AG04450 (cell line): ENCODE measurements at regions not wholly inside any gene's neighbourhood (a gene's known extent, or its start where the extent isn't known, plus 50 kb on each side); places are given as distances from the start of the nearest gene placed in this dataset.

Experiments
- CTCF ChIA-PET: fragments of 300-600, 350-600 bp; formaldehyde crosslinking; extraction: SDS; loops from one replicate; lab custom pipeline; 2022; ENCODE audit warnings: antibody characterized with exemption, inconsistent platforms; lab: Charles Lee
- POLR2A ChIA-PET: fragments of 350-600 bp; formaldehyde crosslinking; extraction: SDS; loops from one replicate; lab custom pipeline; 2021; ENCODE audit warnings: antibody characterized with exemption, inconsistent platforms; lab: Yijun Ruan, JAX
- DNase-seq: peaks from one replicate; pipeline ENCODE4 v3.0.0-alpha.2; 2011; ENCODE audit warnings: low read depth, low spot score
- H3K27ac ChIP-seq: one replicate; pipeline ENCODE4 v1.5.1; 2012; ENCODE audit warnings: low read depth, low read length, control low read depth
- H3K27me3 ChIP-seq: one replicate; pipeline ENCODE4 v1.6.0; 2012; ENCODE audit warnings: low read length; ENCODE audit not compliant: control insufficient read depth, insufficient read depth
- H3K4me3 ChIP-seq: 2 replicates; pipeline ENCODE4 v1.5.1; 2011; ENCODE audit warnings: mild to moderate bottlenecking, low read depth, low read length, control low read depth
- H3K9me3 ChIP-seq: 2 replicates; pipeline ENCODE4 v1.5.1; 2012; ENCODE audit warnings: low read length; ENCODE audit not compliant: control insufficient read depth, insufficient read depth
- CTCF ChIP-seq: IDR thresholded peaks from 2 replicates; pipeline ENCODE4 v1.5.1; 2011; ENCODE audit warnings: low read depth, low read length, control low read depth, inconsistent platforms

- no peak for DNase-seq
Observed at GRCh38 chr3:23071758-23072157, 131.4 kb upstream of the UBE2E2 start.

GRCh38 chr3:23072693-23073092 lies 130.4 kb upstream of the UBE2E2 start:
- H3K27me3 ChIP-seq = no peaks in the 10 kb centered on the region
- ChIA-PET CTCF (no interaction called here), POLR2A (no interaction called here)
- no peak for TF ChIP-seq CTCF
- H3K9me3 ChIP-seq = no peaks in the 10 kb centered on the region
- no peak overlapping the region for H3K27ac ChIP-seq
- no peak overlapping the region for H3K4me3 ChIP-seq
- DNase-seq = no peak

More at GRCh38 chr3:23071758-23072157, 131.4 kb upstream of the UBE2E2 start:
- no peaks in the 10 kb centered on the region for H3K27me3 ChIP-seq
- no peak overlapping the region for H3K27ac ChIP-seq
- ChIA-PET CTCF (no interaction called here), POLR2A (no interaction called here)
- H3K4me3 ChIP-seq = no peak overlapping the region
- no peaks in the 10 kb centered on the region for H3K9me3 ChIP-seq
- TF ChIP-seq CTCF = no peak

GRCh38 chr3:23073724-23074305 lies 129.3 kb upstream of the UBE2E2 start:
- ChIA-PET POLR2A (no interaction called here), CTCF (no interaction called here)
- TF ChIP-seq CTCF = no peak
- Histone ChIP-seq H3K9me3 (no peaks in the 10 kb centered on the region), H3K27ac (no peak overlapping the region), H3K4me3 (no peak overlapping the region), H3K27me3 (no peaks in the 10 kb centered on the region)
- no peak for DNase-seq

- ChIA-PET CTCF (interaction anchor here (0.7 kb wide), 1 partner anchor 686 kb away, joined by 3 read pairs; no protein-coding TSS in a partner anchor), POLR2A (no interaction called here)
- H3K4me3 ChIP-seq = no peak overlapping the region
- no peak for DNase-seq
- H3K9me3 ChIP-seq = no peaks in the 10 kb centered on the region
- TF ChIP-seq CTCF = no peak
- H3K27me3 ChIP-seq = peaks cover 3% of the 10 kb centered on the region
- no peak overlapping the region for H3K27ac ChIP-seq
Observed at GRCh38 chr3:23075496-23075895, 127.6 kb upstream of the UBE2E2 start.

- H3K4me3 ChIP-seq = no peak overlapping the region
- TF ChIP-seq CTCF = no peak
- ChIA-PET CTCF (no interaction called here), POLR2A (no interaction called here)
- H3K27me3 ChIP-seq = peaks cover 3% of the 10 kb centered on the region
- H3K27ac ChIP-seq = no peak overlapping the region
- no peaks in the 10 kb centered on the region for H3K9me3 ChIP-seq
- DNase-seq = no peak
Observed at GRCh38 chr3:23076437-23076836, 126.7 kb upstream of the UBE2E2 start.
